ENCODE measurements at regions not wholly inside any gene's neighbourhood (a gene's known extent, or its start where the extent isn't known, plus 50 kb on each side); places are given as distances from the start of the nearest gene placed in this dataset.

GRCh38 chr19:29467824-29468401, 57.9 kb upstream of the VSTM2B start:
- Histone ChIP-seq H3K27ac (no peak overlapping the region), H3K4me3 (ENCODE audit: low read depth, low read length) (no peak overlapping the region), H3K27me3 (ENCODE audit: insufficient read depth, low read depth, severe bottlenecking) (peaks cover 47% of the 10 kb centered on the region), H3K36me3 (no peaks in the 10 kb centered on the region), H3K9me3 (ENCODE audit: severe bottlenecking) (no peaks in the 10 kb centered on the region)
- DNase-seq, result peak; percentile 34
- TF ChIP-seq CTCF (IDR thresholded peaks at IDR 0.05; ENCODE audit: low read depth, low read length), result peak; percentile 66

- H3K36me3 ChIP-seq, result no peaks in the 10 kb centered on the region
- H3K27ac ChIP-seq, result no peak overlapping the region
- H3K27me3 ChIP-seq (ENCODE audit: insufficient read depth, low read depth, severe bottlenecking), result peaks cover 76% of the 10 kb centered on the region
- no peak for TF ChIP-seq CTCF (IDR thresholded peaks at IDR 0.05; ENCODE audit: low read depth, low read length)
- H3K4me3 ChIP-seq (ENCODE audit: low read depth, low read length), result no peak overlapping the region
- no peak for DNase-seq
- no peaks in the 10 kb centered on the region for H3K9me3 ChIP-seq (ENCODE audit: severe bottlenecking)
Measured at GRCh38 chr19:29475469-29475868, 50.3 kb upstream of the VSTM2B start.

All from WERI-Rb-1 (cell line).